Inflammatory macrophage (primary cell): ENCODE measurements at regions not wholly inside any gene's neighbourhood (a gene's known extent, or its start where the extent isn't known, plus 50 kb on each side); places are given as distances from the start of the nearest gene placed in this dataset.
"Not testable (repeated sequence)": the region's sequence is repeated elsewhere in the genome, so short reads cannot be mapped to it uniquely, and the experiment has no call there.

Experiments used
- DNase-seq, 2 donors: peaks; one replicate each; pipeline ENCODE4 v3.0.0-alpha.2; 2020 to 2022

DNA sequence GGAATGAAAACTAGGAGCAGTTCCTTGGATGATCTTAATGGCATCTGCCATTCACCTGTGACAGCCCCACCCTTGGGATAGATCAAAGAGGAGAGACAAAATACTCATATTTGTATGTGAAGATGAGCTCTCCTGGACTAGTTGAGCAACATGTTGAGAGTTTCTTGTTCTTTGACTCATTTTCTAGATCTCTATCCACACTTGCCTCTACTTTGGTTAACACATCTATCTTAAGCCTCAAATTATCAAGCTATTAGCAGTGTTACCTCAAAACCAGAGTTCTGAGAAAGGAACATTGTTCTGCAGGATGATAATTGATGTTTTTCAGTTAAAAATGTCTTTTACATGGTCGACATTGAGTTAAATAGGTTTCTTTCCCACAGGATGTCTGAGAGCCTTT is 94.2 kb upstream of the TEX13D start:
- no peak for DNase-seq

DNA sequence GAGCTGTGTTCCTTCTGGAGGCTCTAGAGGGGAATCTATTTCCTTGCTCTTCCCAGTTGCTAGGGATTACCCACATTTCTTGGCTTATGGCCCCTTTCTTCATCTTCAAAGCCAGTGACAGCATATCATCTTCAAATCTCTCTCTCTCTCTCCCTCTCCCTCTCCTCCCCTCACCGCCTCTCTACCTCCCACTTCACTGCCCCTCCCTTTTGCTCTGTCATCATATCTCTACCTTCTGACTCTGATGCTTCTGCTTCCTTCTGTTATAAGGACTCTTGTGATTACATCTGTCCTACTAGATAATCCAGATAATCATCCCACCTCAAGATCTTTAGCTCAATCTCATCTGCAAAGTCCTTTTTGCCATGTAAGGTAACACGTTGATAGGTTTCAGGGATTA is 93.1 kb upstream of the TEX13D start:
- DNase-seq, result no peak

DNA sequence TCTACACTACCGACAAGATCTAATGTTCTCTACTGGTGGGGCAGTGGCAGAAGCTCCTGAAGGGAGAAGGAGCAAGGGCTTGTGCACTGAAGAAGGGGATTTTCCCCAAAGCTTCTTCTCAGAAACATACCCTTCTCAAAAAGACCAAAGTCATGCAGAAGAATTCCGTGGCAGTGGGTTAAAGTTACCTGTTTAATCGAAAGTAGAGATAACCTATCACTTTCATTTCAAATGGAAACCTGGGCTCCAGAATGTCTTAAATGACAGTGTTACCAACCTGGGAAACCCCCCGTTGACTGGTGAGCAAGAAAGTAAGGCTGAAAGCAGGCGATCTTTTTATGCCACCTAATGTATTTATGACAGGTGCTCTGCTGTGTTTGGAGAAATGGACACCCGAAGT is 92.5 kb upstream of the TEX13D start:
- DNase-seq, result no peak

DNA sequence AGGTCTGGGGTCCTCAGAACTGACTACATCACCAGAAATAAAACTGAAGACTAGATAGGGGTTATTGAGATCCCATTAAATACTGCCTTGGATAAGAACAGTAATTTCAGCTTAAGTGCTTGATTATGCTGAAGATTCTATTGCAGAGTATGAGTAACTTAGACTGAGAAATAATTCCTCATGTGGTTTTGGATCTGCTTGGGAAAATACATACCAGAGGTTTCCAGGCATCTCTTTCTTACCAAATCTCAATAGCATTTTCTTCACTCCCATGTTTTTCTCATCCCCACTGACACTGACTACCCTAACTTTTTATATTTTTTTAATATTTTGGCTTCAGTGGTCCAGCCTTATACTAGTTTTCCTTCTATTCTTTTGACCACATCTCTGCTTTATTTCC is 92.0 kb upstream of the TEX13D start:
- DNase-seq, result no peak

DNA sequence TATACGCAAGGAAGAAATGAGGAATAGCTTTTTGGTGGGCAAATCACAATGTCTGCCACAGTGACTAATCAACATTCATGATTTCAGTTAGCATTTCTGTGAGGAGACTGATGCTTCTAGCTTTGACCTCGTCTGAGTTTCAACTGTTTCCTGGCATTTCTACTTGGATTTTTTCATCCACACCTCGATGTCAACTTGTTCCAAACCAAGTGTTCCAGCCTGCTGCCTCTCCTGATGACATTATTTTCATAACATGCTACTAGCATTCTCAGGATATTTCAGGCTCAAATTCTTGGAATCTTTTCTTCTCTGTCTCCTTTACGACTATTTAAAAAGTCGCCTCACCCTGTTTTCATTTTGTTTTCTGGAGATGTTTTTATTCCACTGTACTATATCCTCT is 90.3 kb upstream of the TEX13D start:
- DNase-seq, result no peak

DNA sequence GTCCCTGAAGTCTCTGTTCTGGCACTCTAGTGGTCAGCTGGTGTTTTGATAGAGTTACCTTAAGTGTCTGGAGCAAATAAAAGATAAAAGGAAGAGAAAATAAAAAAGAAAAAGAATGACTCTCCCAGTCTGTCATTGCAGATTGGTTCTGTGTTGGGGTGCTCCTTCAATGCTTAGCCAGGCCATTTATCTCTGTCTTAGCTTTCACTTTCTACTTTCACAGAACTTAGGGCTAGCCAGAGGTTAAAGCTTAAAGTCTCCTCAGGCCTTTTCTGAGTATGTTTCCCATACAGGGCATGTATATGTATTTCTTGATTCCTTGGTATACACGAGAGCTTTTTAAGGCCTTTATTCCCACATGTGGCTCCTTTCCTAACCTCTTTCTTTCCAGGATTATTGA is 83.1 kb upstream of the TEX13D start:
- no peak for DNase-seq

DNA sequence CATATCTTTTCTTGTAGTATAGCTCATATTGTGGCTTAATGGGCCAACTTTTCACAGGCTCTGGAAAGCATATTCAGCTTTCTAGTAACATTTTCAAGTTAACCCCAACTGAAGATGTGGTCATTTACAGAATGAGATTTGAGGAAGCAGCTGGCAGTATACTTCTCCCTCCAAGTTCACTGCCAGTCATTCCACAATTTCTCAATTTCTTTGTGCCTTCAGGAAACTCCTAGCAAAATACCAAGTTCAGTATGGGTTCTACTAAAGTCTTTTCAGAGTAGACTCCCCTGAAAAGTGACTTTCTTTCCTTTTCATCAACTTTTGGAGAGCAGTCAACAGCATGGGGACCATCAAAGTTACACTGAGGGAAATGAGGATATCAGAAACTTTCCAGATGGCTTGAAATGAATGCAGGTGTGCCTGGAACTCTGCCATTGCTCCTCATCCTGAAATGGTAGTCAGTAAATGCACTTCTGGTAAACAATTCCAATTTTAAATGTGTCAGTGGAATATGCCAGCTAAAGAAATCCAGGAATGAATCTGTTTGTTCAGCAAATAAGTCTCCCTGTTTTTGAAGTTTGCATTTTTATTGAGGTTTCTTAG is 81.5 kb upstream of the TEX13D start:
- DNase-seq, result peak; percentile 3 to 20

DNA sequence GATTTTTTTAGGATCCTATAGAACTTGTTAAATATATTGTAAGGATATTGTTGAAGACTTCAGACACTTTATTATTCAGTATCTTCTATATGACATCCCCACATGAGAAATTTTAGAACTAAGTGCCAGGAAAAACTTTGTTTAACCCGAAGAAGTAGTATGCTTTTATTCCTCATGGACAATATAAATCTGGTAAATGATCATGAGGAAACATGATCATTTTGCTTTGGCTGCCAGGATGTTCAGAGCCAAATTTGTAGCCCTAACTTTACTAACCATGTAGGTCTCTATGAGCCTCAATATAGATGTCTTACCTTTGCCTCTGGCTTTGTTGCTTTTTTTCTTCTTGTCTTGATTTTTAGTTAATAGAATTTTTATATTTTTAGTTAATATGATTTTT is 77.8 kb upstream of the TEX13D start:
- DNase-seq, result no peak

DNA sequence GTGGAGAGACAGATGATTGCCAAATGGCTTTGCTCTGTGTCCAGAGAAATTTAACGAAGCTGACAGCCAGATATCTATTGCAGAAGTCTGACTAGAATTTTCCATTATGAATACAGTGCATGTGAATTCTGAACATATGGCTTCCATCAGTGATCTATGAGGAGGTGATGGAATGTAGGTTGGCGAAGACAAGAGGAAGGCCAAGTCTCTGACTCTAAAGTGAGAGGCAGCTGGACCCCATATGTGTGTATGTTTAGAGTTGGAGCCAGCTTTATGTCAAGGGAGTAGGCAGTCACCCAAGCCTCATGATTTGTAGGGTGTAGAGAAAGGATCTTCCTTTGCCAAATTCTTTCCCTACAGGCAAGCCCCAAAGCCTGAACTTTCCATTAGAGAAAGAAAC is 76.2 kb upstream of the TEX13D start:
- DNase-seq, result no peak

DNA sequence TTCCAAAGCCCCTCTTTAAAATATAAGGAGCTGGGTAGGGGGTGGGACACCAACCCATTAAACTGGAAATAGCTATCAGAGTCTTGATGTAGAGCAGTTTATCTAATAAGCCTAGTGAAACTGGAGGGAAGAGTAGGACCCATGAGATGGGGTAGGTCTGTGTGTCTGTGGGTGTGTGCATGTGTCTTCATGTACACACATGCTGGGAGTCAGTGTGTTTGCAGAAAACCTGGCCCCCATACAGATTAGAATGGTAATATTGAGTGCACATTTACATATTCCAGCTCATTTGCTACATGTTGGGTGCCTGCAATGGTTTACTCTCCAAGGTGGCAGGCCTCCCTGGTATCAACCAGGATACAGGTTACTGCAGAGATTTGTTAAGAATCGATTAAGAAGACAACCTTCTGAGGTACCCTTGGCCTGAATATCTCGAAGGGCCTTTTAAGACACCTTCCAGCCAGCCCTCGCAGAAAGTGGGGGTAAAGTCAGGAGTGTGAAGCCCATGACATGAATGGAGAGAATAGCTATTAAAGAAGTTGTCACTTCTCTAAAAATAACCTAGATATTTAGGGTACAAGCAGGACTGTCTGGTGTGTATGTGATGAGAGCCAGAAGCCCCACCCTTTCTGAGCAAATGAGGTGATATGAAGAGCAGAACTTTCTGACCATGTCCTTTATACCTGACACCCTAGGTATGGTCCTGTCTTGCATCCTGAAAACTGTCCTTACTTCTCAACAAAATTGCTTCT is 75.7 kb upstream of the TEX13D start:
- DNase-seq, result no peak

DNA sequence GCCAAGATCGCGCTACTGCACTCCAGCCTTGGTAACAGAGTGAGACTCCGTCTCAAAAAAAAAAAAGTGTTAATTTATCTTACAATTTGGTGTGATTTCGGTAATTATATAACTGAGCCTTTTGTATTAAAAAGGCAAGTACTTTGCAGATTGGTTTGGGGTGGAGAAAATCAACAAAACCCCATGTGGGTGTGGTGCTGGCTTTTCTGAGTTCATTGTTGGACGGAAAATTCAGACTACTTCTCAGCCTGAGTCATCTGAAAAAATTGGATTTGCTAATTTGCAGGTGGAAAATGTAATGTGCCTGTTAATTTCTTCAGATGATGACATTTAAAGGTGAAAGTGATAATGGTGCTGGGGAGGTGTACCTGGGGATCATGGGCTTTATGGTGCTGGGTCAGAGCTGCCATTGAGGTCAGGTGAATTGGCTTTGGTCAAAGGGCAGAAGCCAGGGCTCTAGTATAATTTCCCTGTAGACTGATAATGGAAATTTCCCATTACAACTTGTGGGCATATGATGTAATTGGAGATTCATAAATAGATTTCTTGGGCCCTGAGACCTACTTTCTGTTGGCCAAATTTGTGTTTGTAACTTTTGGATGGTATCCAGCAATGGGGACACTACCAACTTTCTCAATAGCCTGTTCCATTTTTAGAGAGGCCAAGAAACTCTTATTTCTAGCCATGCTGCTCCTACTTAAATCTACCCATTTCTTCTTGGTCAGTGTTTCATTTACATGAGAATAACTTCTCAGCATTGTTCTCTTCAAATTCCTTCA is 74.3 kb upstream of the TEX13D start:
- no peak for DNase-seq

DNA sequence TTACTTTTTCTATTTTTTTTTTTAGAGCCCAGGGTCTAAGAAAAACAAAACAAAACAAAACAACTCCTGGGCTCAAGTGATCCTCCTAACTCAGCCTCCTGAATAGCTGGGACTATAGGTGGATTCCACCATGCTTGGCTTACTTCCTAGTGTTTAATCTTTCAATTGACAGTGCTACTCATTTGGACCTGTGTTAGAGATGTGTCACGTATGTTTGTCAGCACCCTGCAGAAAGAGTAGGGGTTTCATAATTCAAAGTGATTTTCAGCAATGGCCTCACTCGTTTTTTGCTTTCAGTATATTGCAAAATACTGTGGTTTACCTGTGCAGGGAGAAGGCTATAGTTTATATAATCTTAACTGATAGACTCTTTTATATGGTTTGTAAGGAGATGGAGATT is 71.6 kb upstream of the TEX13D start:
- DNase-seq, result no peak

DNA sequence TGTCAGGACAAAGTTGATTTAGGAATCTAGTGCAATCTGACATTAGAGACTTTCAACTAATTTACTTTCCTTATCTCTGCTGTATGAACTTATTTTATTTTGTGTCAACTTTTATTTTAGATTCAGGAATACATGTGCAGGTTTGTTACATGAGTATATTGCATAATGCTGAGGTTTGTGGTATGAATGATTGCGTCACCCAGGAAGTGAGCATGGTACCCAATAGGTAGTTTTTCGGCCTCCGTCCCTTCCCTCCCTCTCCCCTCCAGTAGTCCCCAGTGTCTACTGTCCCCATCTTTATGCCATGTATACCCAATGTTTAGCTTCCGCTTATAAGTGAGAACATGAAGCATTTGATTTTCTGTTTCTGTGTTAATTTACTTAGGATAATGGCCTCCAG is 68.7 kb upstream of the TEX13D start:
- no peak for DNase-seq

DNA sequence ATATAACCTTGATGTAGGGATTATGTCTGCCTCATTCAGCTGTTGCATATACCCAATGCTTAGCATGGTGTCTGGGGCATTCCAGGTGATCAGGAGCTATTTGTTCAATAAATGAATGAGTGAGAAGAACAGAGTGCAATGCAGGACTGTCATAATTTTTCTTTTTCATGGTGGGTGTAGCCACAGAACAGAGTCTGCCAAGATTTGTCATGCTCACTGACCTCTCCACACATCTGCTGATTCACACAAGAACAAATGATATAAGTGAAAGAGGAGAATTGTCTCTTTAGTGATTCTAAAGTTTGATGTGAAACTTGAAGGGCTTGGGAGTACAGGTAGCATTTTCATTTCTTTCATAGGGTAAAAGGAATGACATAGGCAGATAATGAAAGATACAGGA is 64.4 kb upstream of the TEX13D start:
- DNase-seq, result no peak

DNA sequence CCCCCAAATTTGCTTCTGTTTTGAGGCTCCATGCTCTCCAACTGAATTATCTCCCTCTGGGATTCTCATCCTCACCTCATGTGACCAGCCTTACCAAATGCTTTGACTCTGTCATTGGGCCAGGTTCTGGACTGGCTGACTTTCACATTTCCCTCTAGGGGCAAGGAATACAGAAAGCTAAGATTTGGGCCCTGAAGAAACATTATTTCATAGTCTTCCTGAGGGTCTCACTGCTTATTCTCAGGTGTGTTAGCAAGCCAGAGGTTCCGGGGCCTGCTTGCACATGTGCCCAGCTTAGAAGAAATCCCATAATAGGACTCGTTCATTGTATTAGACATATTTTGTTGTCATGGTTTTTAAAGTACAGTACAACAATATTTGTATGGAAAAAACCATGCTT is 62.6 kb upstream of the TEX13D start:
- no peak for DNase-seq

DNA sequence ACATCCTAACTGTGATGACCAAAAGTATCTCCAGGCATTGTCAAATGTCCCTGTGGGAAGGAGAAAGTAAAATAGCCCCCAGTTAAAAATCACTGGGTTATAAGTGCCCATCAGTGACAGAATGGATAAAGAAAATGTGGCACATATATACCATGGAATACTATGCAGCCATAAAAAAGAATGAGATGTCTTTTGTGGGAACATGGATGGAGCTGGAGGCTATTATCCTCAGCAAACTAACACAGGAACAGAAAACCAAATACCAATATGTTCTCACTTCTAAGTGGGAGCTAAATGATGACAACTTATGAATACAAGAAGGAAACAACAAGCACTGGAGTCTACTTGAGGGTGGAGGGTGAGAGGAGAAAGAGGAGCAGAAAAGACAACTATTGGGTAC is 60.9 kb upstream of the TEX13D start:
- DNase-seq, result not testable (repeated sequence)

DNA sequence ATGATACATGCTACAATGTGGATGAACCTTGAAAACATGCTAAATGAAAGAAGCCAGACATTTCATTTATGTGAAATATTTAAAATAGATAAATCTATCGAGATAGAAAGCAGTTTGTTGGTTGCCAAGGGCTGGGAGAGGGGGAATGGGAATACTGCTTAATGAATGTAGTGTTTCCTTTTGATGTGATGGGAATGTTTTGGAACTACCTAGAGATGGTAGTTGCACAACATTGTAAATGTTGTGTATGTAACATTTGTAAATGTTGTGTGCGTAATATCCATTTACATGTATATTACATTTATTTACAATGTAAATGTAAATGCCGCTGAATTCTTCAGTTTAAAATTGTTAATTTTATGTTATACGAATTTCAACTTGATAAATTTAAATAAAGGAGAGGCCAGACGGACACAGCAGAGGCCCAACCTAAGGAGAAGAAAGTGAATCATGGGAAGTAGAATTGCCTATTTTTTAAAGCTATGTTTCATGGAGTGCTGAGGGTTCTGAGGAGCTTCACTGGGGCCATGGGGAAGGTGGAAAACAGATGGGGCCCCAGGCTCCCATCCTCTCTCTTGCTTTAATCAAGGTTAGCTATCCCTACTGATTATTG is 60.0 kb upstream of the TEX13D start:
- DNase-seq, result no peak

DNA sequence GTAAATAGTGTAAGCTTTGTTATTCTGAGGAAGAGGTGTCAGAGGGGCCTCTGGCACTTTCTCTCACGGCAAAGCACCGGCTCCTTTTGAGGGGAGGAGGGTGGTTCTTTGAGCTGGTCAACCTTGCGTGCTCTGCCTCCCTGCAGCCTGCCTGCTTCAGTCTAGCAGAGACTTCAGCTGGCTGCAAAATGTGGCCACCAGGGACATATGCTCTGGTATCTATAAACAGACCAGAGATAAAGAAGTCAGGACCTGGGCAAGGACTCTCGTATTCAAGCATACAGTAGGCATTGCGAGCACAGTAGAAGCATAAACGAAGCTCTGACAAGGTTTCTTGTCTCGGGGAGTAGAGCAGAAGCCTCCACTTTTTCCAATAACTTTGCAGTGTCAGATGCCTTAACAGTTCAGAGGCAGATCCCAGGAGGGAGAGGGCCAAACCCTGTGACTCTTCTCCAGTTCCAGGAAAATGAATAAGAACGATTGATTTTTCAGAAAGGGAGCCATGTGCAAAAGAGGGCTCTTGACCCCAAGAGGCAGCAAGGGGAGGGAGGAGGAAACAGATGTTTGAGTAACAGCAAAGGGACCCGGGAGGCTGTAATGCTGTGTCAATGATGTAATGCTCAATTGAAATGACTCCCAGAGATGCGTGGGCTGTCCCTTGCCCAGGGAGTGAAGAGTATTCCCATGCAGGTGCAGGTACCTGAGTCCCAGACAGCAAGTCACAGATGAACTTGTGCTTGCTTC is 57.9 kb upstream of the TEX13D start:
- no peak for DNase-seq

DNA sequence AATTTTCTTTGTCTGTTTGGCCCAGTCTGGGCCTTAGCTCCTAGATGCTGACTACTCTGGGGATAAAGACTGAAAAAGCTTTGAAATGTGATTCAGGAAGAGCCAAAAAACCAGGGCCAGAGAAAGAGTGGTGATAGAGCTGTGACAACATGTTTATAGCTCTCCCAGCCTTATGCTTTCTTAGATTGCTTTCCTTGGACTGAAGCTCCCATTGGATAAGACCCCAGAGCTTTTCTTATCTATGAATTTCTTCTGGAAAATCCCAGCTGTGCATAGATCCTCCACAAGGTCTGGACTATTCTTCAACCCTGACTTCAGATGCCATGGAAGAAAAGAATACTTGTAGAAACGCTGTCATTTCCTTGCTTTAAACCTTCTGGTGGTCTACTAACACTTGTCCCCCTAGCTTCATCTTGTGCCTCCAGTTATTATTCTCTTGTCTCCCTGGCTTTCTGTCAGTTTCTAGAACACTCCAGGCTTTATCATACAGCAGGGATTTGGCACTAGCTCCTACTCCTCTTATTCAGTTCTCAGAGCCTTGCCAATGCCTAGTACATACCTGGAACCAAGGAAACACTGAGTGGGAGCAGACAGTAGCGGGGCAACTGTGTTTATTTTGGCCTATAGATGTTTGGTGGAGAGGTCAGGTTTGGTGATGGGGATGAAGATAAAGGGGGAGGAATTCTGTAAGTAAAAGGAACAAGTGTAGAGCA is 57.1 kb upstream of the TEX13D start:
- no peak for DNase-seq

DNA sequence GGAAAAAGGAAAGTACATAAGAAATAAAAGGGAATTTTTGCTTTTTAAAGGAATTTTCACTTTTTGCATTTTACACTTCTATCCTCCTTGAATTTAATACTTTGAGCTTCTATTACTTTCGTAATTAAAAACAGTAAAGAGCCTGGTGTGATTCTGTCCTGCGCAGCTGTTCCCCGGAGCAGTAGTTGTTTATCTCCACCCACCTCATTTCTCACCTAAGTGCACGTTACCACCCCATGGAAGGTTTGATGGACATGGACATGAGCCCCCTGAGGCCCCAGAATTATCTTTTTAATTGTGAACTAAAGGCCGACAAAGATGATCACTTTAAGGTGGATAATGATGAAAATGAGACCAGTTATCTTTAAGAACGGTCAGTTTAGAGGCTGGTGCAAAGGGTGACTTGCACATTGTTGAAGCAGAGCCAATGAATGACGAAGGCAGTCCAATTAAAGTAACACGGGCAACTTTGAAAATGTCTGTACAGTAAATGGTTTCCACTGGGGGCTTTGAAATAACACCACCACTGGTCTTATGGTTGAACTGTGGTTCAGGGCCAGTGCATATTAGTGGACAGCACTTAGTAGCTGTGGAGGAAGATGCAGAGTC is 52.1 kb upstream of the TEX13D start:
- no peak for DNase-seq

DNA sequence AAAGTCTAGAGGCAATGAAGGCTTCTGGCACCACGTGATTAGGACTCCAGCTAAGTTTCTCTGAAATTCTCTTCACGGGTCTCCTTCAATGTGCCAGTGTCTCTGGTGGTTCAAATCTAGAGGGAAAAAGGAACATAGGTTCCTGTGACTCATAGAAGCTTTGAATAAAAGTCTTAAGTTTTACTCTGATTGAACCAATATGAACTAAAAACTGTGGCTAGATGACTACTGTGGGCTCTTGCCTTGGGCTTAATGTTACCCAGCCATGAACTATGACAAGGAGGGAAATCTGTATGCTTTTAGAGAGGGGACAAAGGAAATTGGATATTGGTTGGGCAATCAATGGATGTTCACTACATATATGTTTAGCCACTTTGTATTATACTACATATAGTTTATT is 49.9 kb upstream of the TEX13D start:
- DNase-seq, result no peak
